Stomach smooth muscle (tissue), 2 donors: ENCODE measurements at regions not wholly inside any gene's neighbourhood (a gene's known extent, or its start where the extent isn't known, plus 50 kb on each side); places are given as distances from the start of the nearest gene placed in this dataset.
A peak's percentile ranks its signal among the peaks of the same experiment; 100 is the strongest.

Source experiments
- H3K27ac ChIP-seq: one replicate; pipeline ENCODE4 v1.7.0; 2013; ENCODE audit warnings: mild to moderate bottlenecking, low read length, inconsistent platforms
- H3K27me3 ChIP-seq, 2 donors: one replicate each; pipeline ENCODE4 v1.7.0; 2013; ENCODE audit warnings: low read length in 2 of 2; ENCODE audit not compliant: insufficient read depth in 2 of 2, control insufficient read depth in 1 of 2
- H3K36me3 ChIP-seq, 2 donors: one replicate each; pipeline ENCODE4 v1.7.0; 2013; ENCODE audit warnings: low read length in 2 of 2; ENCODE audit not compliant: control insufficient read depth in 2 of 2, insufficient read depth in 2 of 2
- H3K4me1 ChIP-seq: one replicate; pipeline ENCODE4 v1.7.0; 2013; ENCODE audit warnings: low read length; ENCODE audit not compliant: control insufficient read depth, insufficient read depth
- H3K4me3 ChIP-seq, 2 donors: one replicate each; pipeline ENCODE4 v1.7.0; 2013; ENCODE audit warnings: low read length in 2 of 2
- H3K9ac ChIP-seq, 2 donors: one replicate each; pipeline ENCODE4 v1.7.0; 2013; ENCODE audit warnings: low read length in 2 of 2, mild to moderate bottlenecking in 1 of 2
- H3K9me3 ChIP-seq, 2 donors: one replicate each; pipeline ENCODE4 v1.7.0; 2013; ENCODE audit warnings: low read length in 2 of 2; ENCODE audit not compliant: control insufficient read depth in 2 of 2
- donor health status: healthy.
- donor health status: Pancreatic carcinoma.

GRCh38 chr6:132100388-132100990 is 149.3 kb upstream of the CCN2 start:
- no peak overlapping the region for H3K9ac ChIP-seq
- no peak overlapping the region for H3K27ac ChIP-seq
- H3K9me3 ChIP-seq = no peaks in the 10 kb centered on the region
- no peaks in the 10 kb centered on the region for H3K27me3 ChIP-seq
- no peak overlapping the region for H3K4me3 ChIP-seq
- H3K36me3 ChIP-seq = no peaks in the 10 kb centered on the region
- H3K4me1 ChIP-seq = no peaks in the 10 kb centered on the region

- no peaks in the 10 kb centered on the region for H3K9me3 ChIP-seq
These were observed 145.8 kb upstream of the CCN2 start for GRCh38 chr6:132096996-132097395.

GRCh38 chr6:132096245-132096644 is 145.1 kb upstream of the CCN2 start:
- Histone ChIP-seq H3K36me3 (no peaks in the 10 kb centered on the region), H3K9ac (no peak overlapping the region), H3K9me3 (no peaks in the 10 kb centered on the region), H3K27me3 (no peaks in the 10 kb centered on the region), H3K4me1 (no peaks in the 10 kb centered on the region), H3K27ac (no peak overlapping the region), H3K4me3 (no peak overlapping the region)

More at GRCh38 chr6:132096996-132097395, 145.8 kb upstream of the CCN2 start:
- Histone ChIP-seq H3K27ac (no peak overlapping the region), H3K4me3 (no peak overlapping the region), H3K9ac (no peak overlapping the region), H3K4me1 (no peaks in the 10 kb centered on the region), H3K36me3 (no peaks in the 10 kb centered on the region), H3K27me3 (no peaks in the 10 kb centered on the region)

- Histone ChIP-seq H3K27me3 (no peaks in the 10 kb centered on the region), H3K9me3 (peaks cover 0 to 6% of the 10 kb centered on the region in 2 donors), H3K4me1 (peaks cover 4% of the 10 kb centered on the region), H3K9ac (no peak overlapping the region), H3K4me3 (no peak overlapping the region), H3K36me3 (no peaks in the 10 kb centered on the region), H3K27ac (no peak overlapping the region)
These were observed 138.0 kb upstream of the CCN2 start for GRCh38 chr6:132089173-132089572.

GRCh38 chr6:132088150-132088549 is 137.0 kb upstream of the CCN2 start:
- H3K4me3 ChIP-seq = no peak overlapping the region

GRCh38 chr6:132087391-132087790 is 136.2 kb upstream of the CCN2 start:
- Histone ChIP-seq H3K4me1 (peaks cover 4% of the 10 kb centered on the region), H3K27ac (no peak overlapping the region)

More at GRCh38 chr6:132088150-132088549, 137.0 kb upstream of the CCN2 start:
- H3K9ac ChIP-seq = no peak overlapping the region
- no peaks in the 10 kb centered on the region for H3K27me3 ChIP-seq
- peaks cover 0 to 6% of the 10 kb centered on the region in 2 donors for H3K9me3 ChIP-seq
- no peak overlapping the region for H3K27ac ChIP-seq
- H3K4me1 ChIP-seq = peaks cover 4% of the 10 kb centered on the region
- no peaks in the 10 kb centered on the region for H3K36me3 ChIP-seq

GRCh38 chr6:132085731-132086130 is 134.6 kb upstream of the CCN2 start:
- Histone ChIP-seq H3K4me1 (peaks cover 4% of the 10 kb centered on the region), H3K36me3 (no peaks in the 10 kb centered on the region), H3K4me3 (peak overlapping the region; percentile 30 to 49), H3K27ac (peak overlapping the region; percentile 74), H3K9ac (peak overlapping the region in 1 of 2 donors; percentile 2), H3K9me3 (peaks cover 0 to 4% of the 10 kb centered on the region in 2 donors), H3K27me3 (no peaks in the 10 kb centered on the region)

More at GRCh38 chr6:132087391-132087790, 136.2 kb upstream of the CCN2 start:
- Histone ChIP-seq H3K36me3 (no peaks in the 10 kb centered on the region), H3K9ac (no peak overlapping the region), H3K4me3 (no peak overlapping the region), H3K27me3 (no peaks in the 10 kb centered on the region), H3K9me3 (peaks cover 0 to 6% of the 10 kb centered on the region in 2 donors)

- peaks cover 4% of the 10 kb centered on the region for H3K4me1 ChIP-seq
- no peaks in the 10 kb centered on the region for H3K9me3 ChIP-seq
- no peaks in the 10 kb centered on the region for H3K36me3 ChIP-seq
- no peaks in the 10 kb centered on the region for H3K27me3 ChIP-seq
- H3K4me3 ChIP-seq = peak overlapping the region; percentile 30 to 49
- H3K27ac ChIP-seq = peak overlapping the region; percentile 74
- H3K9ac ChIP-seq = peak overlapping the region; percentile 2 to 58
These were observed 133.8 kb upstream of the CCN2 start for GRCh38 chr6:132084811-132085509.

GRCh38 chr6:132082421-132082820 is 131.2 kb upstream of the CCN2 start:
- H3K9me3 ChIP-seq = no peaks in the 10 kb centered on the region
- peaks cover 4% of the 10 kb centered on the region for H3K4me1 ChIP-seq
- H3K9ac ChIP-seq = no peak overlapping the region
- H3K4me3 ChIP-seq = no peak overlapping the region
- no peaks in the 10 kb centered on the region for H3K27me3 ChIP-seq
- no peaks in the 10 kb centered on the region for H3K36me3 ChIP-seq
- no peak overlapping the region for H3K27ac ChIP-seq

- Histone ChIP-seq H3K27me3 (no peaks in the 10 kb centered on the region), H3K36me3 (no peaks in the 10 kb centered on the region), H3K4me3 (no peak overlapping the region), H3K9ac (no peak overlapping the region), H3K9me3 (no peaks in the 10 kb centered on the region), H3K4me1 (peaks cover 4% of the 10 kb centered on the region), H3K27ac (no peak overlapping the region)
These were observed 130.2 kb upstream of the CCN2 start for GRCh38 chr6:132081338-132081737.

- no peak overlapping the region for H3K27ac ChIP-seq
- no peak overlapping the region for H3K4me3 ChIP-seq
- H3K9ac ChIP-seq = no peak overlapping the region
- H3K9me3 ChIP-seq = no peaks in the 10 kb centered on the region
- no peaks in the 10 kb centered on the region for H3K36me3 ChIP-seq
- no peaks in the 10 kb centered on the region for H3K27me3 ChIP-seq
- no peaks in the 10 kb centered on the region for H3K4me1 ChIP-seq
These were observed 128.1 kb upstream of the CCN2 start for GRCh38 chr6:132079286-132079685.
